SK-N-SH (cell line): ENCODE measurements at regions not wholly inside any gene's neighbourhood (a gene's known extent, or its start where the extent isn't known, plus 50 kb on each side); places are given as distances from the start of the nearest gene placed in this dataset.

Experiments used
- CTCF ChIA-PET: fragments of 300-600, 350-600 bp; formaldehyde crosslinking; extraction: SDS; loops from one replicate; lab custom pipeline; 2021; lab: Yijun Ruan, JAX
- POLR2A ChIA-PET: fragments of 350-600 bp; sonication (Branson Sonifier 250); formaldehyde crosslinking; extraction: SDS; loops from one replicate; lab custom pipeline; 2020; ENCODE audit warnings: antibody characterized with exemption, inconsistent platforms; lab: Yijun Ruan, JAX
- DNase-seq: peaks from one replicate; pipeline ENCODE4 v3.0.0; 2012
- H2AFZ ChIP-seq: fragments of 200-600 bp; sonication (generic); 2 replicates; pipeline ENCODE4 v1.8.1; 2016; ENCODE audit warnings: antibody characterized with exemption, mild to moderate bottlenecking, low read depth
- H3F3A ChIP-seq: fragments of 200-600 bp; sonication (generic); replicated peaks from 2 replicates; pipeline ENCODE3; 2016; ENCODE audit warnings: antibody characterized with exemption, mild to moderate bottlenecking; ENCODE audit not compliant: insufficient read depth
- H3K27ac ChIP-seq, 2 experiments: fragments of 200-500 bp in 1 of 2; fragments of 200-600 bp in 1 of 2; sonication (Bioruptor generic) in 1 of 2; sonication (generic), shearing (Covaris generic) in 1 of 2; 2 replicates each; pipeline versions ENCODE4 v1.5.1 to v1.6.1; 2014 to 2016; ENCODE audit warnings: low read depth in 2 of 2, inconsistent platforms in 1 of 2, low read length in 1 of 2, mild to moderate bottlenecking in 1 of 2, mixed read lengths in 1 of 2
- H3K27me3 ChIP-seq: fragments of 200-600 bp; sonication (generic), shearing (Covaris generic); 2 replicates; pipeline ENCODE4 v1.6.1; 2016; ENCODE audit warnings: mixed run types; ENCODE audit not compliant: insufficient read depth
- H3K36me3 ChIP-seq, 2 experiments: fragments of 200-500 bp in 1 of 2; fragments of 200-600 bp in 1 of 2; sonication (Bioruptor generic) in 1 of 2; sonication (generic) in 1 of 2; replicated peaks in 1 of 2; 2 replicates each; pipeline versions ENCODE3 to v1.5.1; 2014 to 2016; ENCODE audit warnings: low read length in 1 of 2, mild to moderate bottlenecking in 1 of 2; ENCODE audit not compliant: insufficient read depth in 2 of 2, control insufficient read depth in 1 of 2
- H3K4me1 ChIP-seq, 2 experiments: fragments of 200-500 bp in 1 of 2; fragments of 200-600 bp in 1 of 2; sonication (Bioruptor generic) in 1 of 2; sonication (generic), shearing (Covaris generic) in 1 of 2; 2 replicates each; pipeline versions ENCODE4 v1.5.1 to v1.6.1; 2014 to 2016; ENCODE audit warnings: low read depth in 1 of 2, low read length in 1 of 2, mixed run types in 1 of 2; ENCODE audit not compliant: insufficient read depth in 2 of 2, control insufficient read depth in 1 of 2
- H3K4me2 ChIP-seq: fragments of 200-600 bp; sonication (generic), shearing (Covaris generic); 2 replicates; pipeline ENCODE4 v1.6.1; 2017; ENCODE audit warnings: mixed run types
- H3K4me3 ChIP-seq, 2 experiments: fragments of 200-500 bp in 1 of 2; fragments of 200-600 bp in 1 of 2; sonication (Bioruptor generic) in 1 of 2; sonication (generic), shearing (Covaris generic) in 1 of 2; 2 replicates each; pipeline versions ENCODE4 v1.5.1 to v1.8.1; 2014 to 2016; ENCODE audit warnings: low read depth in 2 of 2, inconsistent platforms in 1 of 2, low read length in 1 of 2, mild to moderate bottlenecking in 1 of 2, mixed read lengths in 1 of 2, moderate library complexity in 1 of 2
- H3K79me2 ChIP-seq: fragments of 200-600 bp; sonication (generic); 2 replicates; pipeline ENCODE4 v1.8.1; 2017; ENCODE audit warnings: mild to moderate bottlenecking; ENCODE audit not compliant: insufficient read depth
- H3K9ac ChIP-seq: fragments of 200-600 bp; sonication (generic); 2 replicates; pipeline ENCODE4 v1.6.1; 2017; ENCODE audit warnings: mixed run types
- H3K9me2 ChIP-seq: fragments of 200-600 bp; sonication (generic); 2 replicates; pipeline ENCODE4 v1.6.1; 2017; ENCODE audit warnings: mixed run types
- H3K9me3 ChIP-seq: fragments of 200-600 bp; sonication (generic); 2 replicates; pipeline ENCODE4 v1.6.1; 2017; ENCODE audit warnings: mixed run types, mild to moderate bottlenecking, moderate library complexity
- H4K20me1 ChIP-seq: fragments of 200-600 bp; sonication (generic); 2 replicates; pipeline ENCODE4 v1.6.1; 2017; ENCODE audit warnings: mild to moderate bottlenecking, mixed run types; ENCODE audit not compliant: insufficient read depth
- CHD2 ChIP-seq: fragments of 150-350 bp; IDR thresholded peaks from 2 replicates; pipeline ENCODE4 v1.6.1; 2018; ENCODE audit warnings: low read length; ENCODE audit not compliant: partially characterized antibody
- ELF1 ChIP-seq: IDR thresholded peaks from 2 replicates; pipeline ENCODE4 v1.4.0; 2012
- EP300 ChIP-seq, 2 experiments: IDR thresholded peaks; 2 replicates each; pipeline versions ENCODE4 v1.4.0 to v1.6.1; 2012; ENCODE audit warnings: borderline replicate concordance in 1 of 2, low read depth in 1 of 2, low read length in 1 of 2
- EZH2phosphoT487 ChIP-seq: fragments of 200-600 bp; sonication (generic); IDR thresholded peaks from 2 replicates; pipeline ENCODE4 v1.6.1; 2017; ENCODE audit warnings: low read depth, mixed run types, mild to moderate bottlenecking, antibody characterized with exemption, moderate library complexity, borderline replicate concordance
- FOXM1 ChIP-seq: IDR thresholded peaks from 2 replicates; pipeline ENCODE4 v1.4.0; 2012; ENCODE audit warnings: low read depth, mild to moderate bottlenecking
- JUND ChIP-seq: IDR thresholded peaks from 2 replicates; pipeline ENCODE4 v1.4.0; 2012
- MEF2A ChIP-seq: IDR thresholded peaks from 2 replicates; pipeline ENCODE4 v1.4.0; 2012; ENCODE audit warnings: low read depth, borderline replicate concordance
- NRF1 ChIP-seq: IDR thresholded peaks from 2 replicates; pipeline ENCODE4 v1.6.1; 2012; ENCODE audit warnings: low read depth, mild to moderate bottlenecking, low read length
- POLR2AphosphoS5 ChIP-seq: IDR thresholded peaks from 2 replicates; pipeline ENCODE4 v1.6.1; 2012; ENCODE audit warnings: low read depth, low read length
- RAD21 ChIP-seq: IDR thresholded peaks from 2 replicates; pipeline ENCODE4 v1.6.1; 2012; ENCODE audit warnings: mild to moderate bottlenecking, low read length
- RCOR1 ChIP-seq: fragments of 150-350 bp; IDR thresholded peaks from 2 replicates; pipeline ENCODE4 v1.6.1; 2017; ENCODE audit warnings: antibody characterized with exemption, low read length
- RFX5 ChIP-seq: IDR thresholded peaks from 2 replicates; pipeline ENCODE4 v1.6.1; 2012; ENCODE audit warnings: mild to moderate bottlenecking, improper control_type of control experiment, low read length
- SIN3A ChIP-seq: IDR thresholded peaks from 2 replicates; pipeline ENCODE4 v1.6.1; 2012; ENCODE audit warnings: low read depth, mild to moderate bottlenecking, low read length, moderate library complexity, borderline replicate concordance
- TCF12 ChIP-seq: IDR thresholded peaks from 2 replicates; pipeline ENCODE4 v1.4.0; 2012
- TEAD4 ChIP-seq: IDR thresholded peaks from 2 replicates; pipeline ENCODE4 v1.4.0; 2012; ENCODE audit warnings: mild to moderate bottlenecking, borderline replicate concordance; ENCODE audit not compliant: insufficient read depth
- YY1 ChIP-seq: IDR thresholded peaks from 2 replicates; pipeline ENCODE4 v1.4.0; 2012; ENCODE audit warnings: low read depth, mild to moderate bottlenecking
- WGBS: methylation state at CpG from one replicate; pipeline ENCODE4 v1.1.6; 2017; ENCODE audit warnings: low lambda C conversion rate; 5-methylcytosine and 5-hydroxymethylcytosine counted together
- TF ChIP-seq, protein P1 (sequence below): IDR thresholded peaks from 2 replicates; pipeline ENCODE4; 2012
- TF ChIP-seq, protein P2 (sequence below): IDR thresholded peaks from 2 replicates; pipeline ENCODE4 v1.4.0; 2012; ENCODE audit warnings: low read depth, borderline replicate concordance
- TF ChIP-seq, protein P3 (sequence below): fragments of 150-350 bp; IDR thresholded peaks from 2 replicates; pipeline ENCODE4 v1.6.1; 2017; ENCODE audit warnings: antibody characterized with exemption, low read length, low read depth, borderline replicate concordance
- TF ChIP-seq, protein P4 (sequence below): fragments of 200-600 bp; sonication (generic); IDR thresholded peaks from 2 replicates; pipeline ENCODE4 v1.6.1; 2017; ENCODE audit warnings: antibody characterized with exemption, mild to moderate bottlenecking, moderate library complexity

DNA sequence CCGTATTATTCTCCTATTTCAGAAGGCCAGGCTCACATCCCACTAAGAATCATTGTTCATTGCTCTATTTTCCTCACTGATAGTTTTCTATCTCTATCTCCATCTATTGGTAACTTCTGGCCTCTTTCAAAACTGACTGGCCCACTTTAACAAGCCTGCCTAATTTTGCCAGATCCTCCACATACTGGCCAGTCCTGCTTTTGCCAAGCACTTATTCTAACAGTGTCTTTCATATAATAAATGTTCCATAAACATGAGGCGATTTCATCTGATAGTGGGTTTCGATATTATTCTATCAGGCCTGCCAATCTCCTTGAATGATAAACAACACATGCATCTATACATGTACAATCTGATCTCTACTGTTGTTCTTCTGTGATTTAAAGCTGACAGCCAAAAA is 125.9 kb upstream of the KCNH7 start:
- no peaks in the 10 kb centered on the region for H3K79me2 ChIP-seq
- no peak for TF ChIP-seq EZH2phosphoT487
- no peak for TF ChIP-seq RAD21
- TF ChIP-seq, protein P1, sequence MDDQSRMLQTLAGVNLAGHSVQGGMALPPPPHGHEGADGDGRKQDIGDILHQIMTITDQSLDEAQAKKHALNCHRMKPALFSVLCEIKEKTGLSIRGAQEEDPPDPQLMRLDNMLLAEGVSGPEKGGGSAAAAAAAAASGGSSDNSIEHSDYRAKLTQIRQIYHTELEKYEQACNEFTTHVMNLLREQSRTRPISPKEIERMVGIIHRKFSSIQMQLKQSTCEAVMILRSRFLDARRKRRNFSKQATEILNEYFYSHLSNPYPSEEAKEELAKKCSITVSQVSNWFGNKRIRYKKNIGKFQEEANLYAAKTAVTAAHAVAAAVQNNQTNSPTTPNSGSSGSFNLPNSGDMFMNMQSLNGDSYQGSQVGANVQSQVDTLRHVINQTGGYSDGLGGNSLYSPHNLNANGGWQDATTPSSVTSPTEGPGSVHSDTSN: no peak
- TF ChIP-seq MEF2A: no peak
- TF ChIP-seq YY1: no peak
- TF ChIP-seq, protein P2, sequence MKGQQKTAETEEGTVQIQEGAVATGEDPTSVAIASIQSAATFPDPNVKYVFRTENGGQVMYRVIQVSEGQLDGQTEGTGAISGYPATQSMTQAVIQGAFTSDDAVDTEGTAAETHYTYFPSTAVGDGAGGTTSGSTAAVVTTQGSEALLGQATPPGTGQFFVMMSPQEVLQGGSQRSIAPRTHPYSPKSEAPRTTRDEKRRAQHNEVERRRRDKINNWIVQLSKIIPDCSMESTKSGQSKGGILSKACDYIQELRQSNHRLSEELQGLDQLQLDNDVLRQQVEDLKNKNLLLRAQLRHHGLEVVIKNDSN: no peak
- no peak for TF ChIP-seq RFX5
- TF ChIP-seq TEAD4: no peak
- no peak for TF ChIP-seq NRF1
- no peak for TF ChIP-seq FOXM1
- TF ChIP-seq, protein P3, sequence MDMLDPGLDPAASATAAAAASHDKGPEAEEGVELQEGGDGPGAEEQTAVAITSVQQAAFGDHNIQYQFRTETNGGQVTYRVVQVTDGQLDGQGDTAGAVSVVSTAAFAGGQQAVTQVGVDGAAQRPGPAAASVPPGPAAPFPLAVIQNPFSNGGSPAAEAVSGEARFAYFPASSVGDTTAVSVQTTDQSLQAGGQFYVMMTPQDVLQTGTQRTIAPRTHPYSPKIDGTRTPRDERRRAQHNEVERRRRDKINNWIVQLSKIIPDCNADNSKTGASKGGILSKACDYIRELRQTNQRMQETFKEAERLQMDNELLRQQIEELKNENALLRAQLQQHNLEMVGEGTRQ: no peak
- no peak for TF ChIP-seq TCF12
- no peak for TF ChIP-seq CHD2
- TF ChIP-seq RCOR1: no peak
- no peak for TF ChIP-seq POLR2AphosphoS5
- no peak for TF ChIP-seq SIN3A
- TF ChIP-seq, protein P4, sequence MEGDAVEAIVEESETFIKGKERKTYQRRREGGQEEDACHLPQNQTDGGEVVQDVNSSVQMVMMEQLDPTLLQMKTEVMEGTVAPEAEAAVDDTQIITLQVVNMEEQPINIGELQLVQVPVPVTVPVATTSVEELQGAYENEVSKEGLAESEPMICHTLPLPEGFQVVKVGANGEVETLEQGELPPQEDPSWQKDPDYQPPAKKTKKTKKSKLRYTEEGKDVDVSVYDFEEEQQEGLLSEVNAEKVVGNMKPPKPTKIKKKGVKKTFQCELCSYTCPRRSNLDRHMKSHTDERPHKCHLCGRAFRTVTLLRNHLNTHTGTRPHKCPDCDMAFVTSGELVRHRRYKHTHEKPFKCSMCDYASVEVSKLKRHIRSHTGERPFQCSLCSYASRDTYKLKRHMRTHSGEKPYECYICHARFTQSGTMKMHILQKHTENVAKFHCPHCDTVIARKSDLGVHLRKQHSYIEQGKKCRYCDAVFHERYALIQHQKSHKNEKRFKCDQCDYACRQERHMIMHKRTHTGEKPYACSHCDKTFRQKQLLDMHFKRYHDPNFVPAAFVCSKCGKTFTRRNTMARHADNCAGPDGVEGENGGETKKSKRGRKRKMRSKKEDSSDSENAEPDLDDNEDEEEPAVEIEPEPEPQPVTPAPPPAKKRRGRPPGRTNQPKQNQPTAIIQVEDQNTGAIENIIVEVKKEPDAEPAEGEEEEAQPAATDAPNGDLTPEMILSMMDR: no peak
- no peak for TF ChIP-seq ELF1
- no peak for TF ChIP-seq JUND
- no peak for TF ChIP-seq EP300 (IDR thresholded peaks at IDR 0.05; ENCODE audit: borderline replicate concordance in 1 of 2, low read depth in 1 of 2, low read length in 1 of 2)
- TF ChIP-seq, all 33 proteins: peak for 0
- Histone ChIP-seq H3K36me3 (no peaks in the 10 kb centered on the region), H3K27me3 (no peaks in the 10 kb centered on the region), H3F3A (no peaks in the 10 kb centered on the region), H3K4me3 (no peak overlapping the region), H3K27ac (no peak overlapping the region), H3K4me1 (peaks cover 0 to 2% of the 10 kb centered on the region in 2 experiments; a peak in 1 of 4 replicates), H2AFZ (no peak overlapping the region), H3K9me2 (no peaks in the 10 kb centered on the region), H4K20me1 (no peaks in the 10 kb centered on the region), H3K9ac (no peak overlapping the region), H3K9me3 (no peaks in the 10 kb centered on the region), H3K4me2 (no peak overlapping the region)
- POLR2A ChIA-PET: no interaction called here
- WGBS: 28% methylated on average over 3 of the region's 3 CpGs
- no peak for DNase-seq
- CTCF ChIA-PET: no interaction called here
